Osteoblast (primary cell): ENCODE measurements at regions not wholly inside any gene's neighbourhood (a gene's known extent, or its start where the extent isn't known, plus 50 kb on each side); places are given as distances from the start of the nearest gene placed in this dataset.

Experiments
- DNase-seq: peaks from one replicate; pipeline ENCODE4 v3.0.0; 2011; ENCODE audit warnings: low spot score, mixed read lengths; ENCODE audit not compliant: insufficient read length; ENCODE audit errors: missing footprints
- H2AFZ ChIP-seq: 2 replicates; pipeline ENCODE4 v1.6.0; 2011; ENCODE audit warnings: mild to moderate bottlenecking, low read length
- H3K27ac ChIP-seq: 2 replicates; pipeline ENCODE4 v1.5.1; 2011; ENCODE audit warnings: mild to moderate bottlenecking, low read depth, low read length, moderate library complexity
- H3K27me3 ChIP-seq: 2 replicates; pipeline ENCODE4 v1.6.0; 2012; ENCODE audit warnings: mild to moderate bottlenecking, control low read depth, inconsistent platforms, low read length, moderate library complexity; ENCODE audit not compliant: insufficient read depth
- H3K36me3 ChIP-seq: 2 replicates; pipeline ENCODE4 v1.5.1; 2011; ENCODE audit warnings: mild to moderate bottlenecking, low read length, control low read depth, moderate library complexity; ENCODE audit not compliant: insufficient read depth
- H3K4me1 ChIP-seq: 2 replicates; pipeline ENCODE4 v1.5.1; 2011; ENCODE audit warnings: mild to moderate bottlenecking, low read length, control low read depth, moderate library complexity; ENCODE audit not compliant: insufficient read depth
- H3K4me2 ChIP-seq: 2 replicates; pipeline ENCODE4 v1.6.0; 2011; ENCODE audit warnings: mild to moderate bottlenecking, low read length; ENCODE audit not compliant: insufficient read depth
- H3K4me3 ChIP-seq: fragments of 200-600 bp; sonication (generic); 3 replicates; pipeline ENCODE4 v1.5.1; 2012; ENCODE audit warnings: mild to moderate bottlenecking, low read length, inconsistent platforms; ENCODE audit not compliant: insufficient read depth
- H3K79me2 ChIP-seq: 2 replicates; pipeline ENCODE4 v1.6.0; 2012; ENCODE audit warnings: mild to moderate bottlenecking, low read length, control low read depth, inconsistent platforms; ENCODE audit not compliant: insufficient read depth
- H3K9me3 ChIP-seq: 2 replicates; pipeline ENCODE4 v1.5.1; 2011; ENCODE audit warnings: low read depth, low read length, control low read depth
- H4K20me1 ChIP-seq: 2 replicates; pipeline ENCODE4 v1.6.0; 2012; ENCODE audit warnings: mild to moderate bottlenecking, low read length, control low read depth; ENCODE audit not compliant: insufficient read depth
- CTCF ChIP-seq: IDR thresholded peaks from 2 replicates; pipeline ENCODE4 v1.5.1; 2011; ENCODE audit warnings: mild to moderate bottlenecking, low read depth, low read length, moderate library complexity; ENCODE audit errors: extremely low read depth

- Histone ChIP-seq H3K4me2 (no peak overlapping the region), H3K27me3 (no peaks in the 10 kb centered on the region), H3K27ac (no peak overlapping the region), H3K4me1 (no peaks in the 10 kb centered on the region), H3K36me3 (no peaks in the 10 kb centered on the region), H3K79me2 (no peaks in the 10 kb centered on the region), H2AFZ (no peak overlapping the region), H3K4me3 (no peak overlapping the region), H4K20me1 (no peaks in the 10 kb centered on the region), H3K9me3 (no peaks in the 10 kb centered on the region)
- TF ChIP-seq CTCF: no peak
- DNase-seq: no peak
Observed at GRCh38 chr14:78075555-78076277, 94.5 kb upstream of the NRXN3 start.

- Histone ChIP-seq H3K79me2 (no peaks in the 10 kb centered on the region), H3K27me3 (no peaks in the 10 kb centered on the region), H3K9me3 (no peaks in the 10 kb centered on the region), H3K4me3 (no peak overlapping the region), H3K27ac (no peak overlapping the region), H4K20me1 (no peaks in the 10 kb centered on the region), H3K4me1 (no peaks in the 10 kb centered on the region), H2AFZ (no peak overlapping the region), H3K36me3 (no peaks in the 10 kb centered on the region), H3K4me2 (no peak overlapping the region)
- no peak for TF ChIP-seq CTCF
- no peak for DNase-seq
Observed at GRCh38 chr14:78081245-78081644, 88.9 kb upstream of the NRXN3 start.

- H3K9me3 ChIP-seq: no peaks in the 10 kb centered on the region
- no peak overlapping the region for H3K4me3 ChIP-seq
- no peak for DNase-seq
- no peak for TF ChIP-seq CTCF
- no peaks in the 10 kb centered on the region for H4K20me1 ChIP-seq
- no peaks in the 10 kb centered on the region for H3K27me3 ChIP-seq
- H3K4me2 ChIP-seq: no peak overlapping the region
- no peaks in the 10 kb centered on the region for H3K79me2 ChIP-seq
- no peaks in the 10 kb centered on the region for H3K4me1 ChIP-seq
- no peak overlapping the region for H2AFZ ChIP-seq
- H3K36me3 ChIP-seq: no peaks in the 10 kb centered on the region
- no peak overlapping the region for H3K27ac ChIP-seq
Observed at GRCh38 chr14:78083837-78084236, 86.3 kb upstream of the NRXN3 start.

- Histone ChIP-seq H3K4me1 (no peaks in the 10 kb centered on the region), H3K4me2 (no peak overlapping the region), H3K79me2 (no peaks in the 10 kb centered on the region), H3K36me3 (no peaks in the 10 kb centered on the region), H3K27ac (no peak overlapping the region), H3K27me3 (no peaks in the 10 kb centered on the region), H3K9me3 (no peaks in the 10 kb centered on the region), H2AFZ (no peak overlapping the region), H4K20me1 (no peaks in the 10 kb centered on the region), H3K4me3 (no peak overlapping the region)
- TF ChIP-seq CTCF: no peak
- no peak for DNase-seq
Observed at GRCh38 chr14:78086342-78086741, 83.8 kb upstream of the NRXN3 start.
